GM18499 (cell line): ENCODE measurements at regions not wholly inside any gene's neighbourhood (a gene's known extent, or its start where the extent isn't known, plus 50 kb on each side); places are given as distances from the start of the nearest gene placed in this dataset.

ENCODE experiments used
- ATAC-seq: cut with Tn5 transposase; IDR thresholded peaks from one replicate; pipeline ENCODE4 v1.9.1; 2021; ENCODE audit warnings: moderate number of reproducible peaks; ENCODE audit not compliant: insufficient read depth, unreplicated experiment

- no peak for ATAC-seq
These were observed 2361.6 kb upstream of the AGA start for GRCh38 chr4:179803857-179804256.

GRCh38 chr4:179804440-179804839 is 2362.2 kb upstream of the AGA start:
- ATAC-seq: no peak

GRCh38 chr4:179817317-179817716 is 2375.1 kb upstream of the AGA start:
- no peak for ATAC-seq

GRCh38 chr4:179823342-179823741 is 2381.1 kb upstream of the AGA start:
- ATAC-seq: no peak

GRCh38 chr4:179831274-179831673 is 2389.0 kb upstream of the AGA start:
- ATAC-seq: no peak

GRCh38 chr4:179836179-179837075 is 2394.2 kb upstream of the AGA start:
- ATAC-seq: no peak

- ATAC-seq: no peak
These were observed 2399.8 kb upstream of the TENM3 start for GRCh38 chr4:179843370-179843769.

GRCh38 chr4:179855469-179855868 is 2387.7 kb upstream of the TENM3 start:
- ATAC-seq: no peak

- no peak for ATAC-seq
These were observed 2385.0 kb upstream of the TENM3 start for GRCh38 chr4:179858221-179858620.

- peak; percentile 98 for ATAC-seq
These were observed 2375.8 kb upstream of the TENM3 start for GRCh38 chr4:179867300-179867878.

GRCh38 chr4:179871726-179872125 is 2371.5 kb upstream of the TENM3 start:
- no peak for ATAC-seq

GRCh38 chr4:179872755-179873154 is 2370.4 kb upstream of the TENM3 start:
- no peak for ATAC-seq

- no peak for ATAC-seq
These were observed 2362.4 kb upstream of the TENM3 start for GRCh38 chr4:179880756-179881155.

- ATAC-seq: no peak
These were observed 2349.0 kb upstream of the TENM3 start for GRCh38 chr4:179894066-179894778.

GRCh38 chr4:179919587-179919986 is 2323.6 kb upstream of the TENM3 start:
- no peak for ATAC-seq

GRCh38 chr4:179927473-179927872 is 2315.7 kb upstream of the TENM3 start:
- ATAC-seq: peak; percentile 78

- ATAC-seq: no peak
These were observed 2301.3 kb upstream of the TENM3 start for GRCh38 chr4:179941911-179942310.

- ATAC-seq: no peak
These were observed 2266.4 kb upstream of the TENM3 start for GRCh38 chr4:179976777-179977176.

- no peak for ATAC-seq
These were observed 2265.8 kb upstream of the TENM3 start for GRCh38 chr4:179977378-179977777.

- ATAC-seq: no peak
These were observed 2262.0 kb upstream of the TENM3 start for GRCh38 chr4:179981161-179981560.

GRCh38 chr4:179989975-179990374 is 2253.2 kb upstream of the TENM3 start:
- peak; percentile 100 for ATAC-seq
